NCI-H748 (cell line): ENCODE measurements at regions not wholly inside any gene's neighbourhood (a gene's known extent, or its start where the extent isn't known, plus 50 kb on each side); places are given as distances from the start of the nearest gene placed in this dataset.
"Not testable (repeated sequence)": the region's sequence is repeated elsewhere in the genome, so short reads cannot be mapped to it uniquely, and the experiment has no call there.

Experiments used
- DNase-seq: peaks from one replicate; lab custom pipeline; 2025; ENCODE audit not compliant: unreplicated experiment; lab: John Stamatoyannopoulos, UW

- no peak for DNase-seq
Measured at GRCh38 chr3:169029674-169030285, 633.7 kb downstream of the MECOM start.

DNA sequence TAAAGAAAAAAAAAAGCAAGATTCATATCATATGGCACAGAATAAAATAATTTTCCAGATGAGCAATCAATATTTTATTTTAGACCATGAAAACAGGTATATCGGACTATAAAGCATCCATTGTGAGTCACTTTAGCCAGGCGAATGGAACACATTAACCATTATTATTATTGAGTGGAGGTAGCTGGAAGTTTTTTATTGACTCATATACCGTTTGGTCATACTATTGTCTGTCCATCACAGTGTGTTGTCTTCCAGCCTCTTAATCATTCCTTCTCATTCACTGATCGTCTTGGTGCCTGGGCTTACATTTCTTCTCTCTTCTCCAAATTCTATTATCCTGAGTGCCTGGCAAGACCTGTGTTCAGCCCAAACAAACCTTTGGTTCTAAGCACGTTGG, 634.8 kb downstream of the MECOM start:
- no peak for DNase-seq

GRCh38 chr3:169026543-169027182, 636.8 kb downstream of the MECOM start:
- no peak for DNase-seq

- DNase-seq, result no peak
Measured at GRCh38 chr3:169022457-169022856, 641.1 kb downstream of the MECOM start.

DNA sequence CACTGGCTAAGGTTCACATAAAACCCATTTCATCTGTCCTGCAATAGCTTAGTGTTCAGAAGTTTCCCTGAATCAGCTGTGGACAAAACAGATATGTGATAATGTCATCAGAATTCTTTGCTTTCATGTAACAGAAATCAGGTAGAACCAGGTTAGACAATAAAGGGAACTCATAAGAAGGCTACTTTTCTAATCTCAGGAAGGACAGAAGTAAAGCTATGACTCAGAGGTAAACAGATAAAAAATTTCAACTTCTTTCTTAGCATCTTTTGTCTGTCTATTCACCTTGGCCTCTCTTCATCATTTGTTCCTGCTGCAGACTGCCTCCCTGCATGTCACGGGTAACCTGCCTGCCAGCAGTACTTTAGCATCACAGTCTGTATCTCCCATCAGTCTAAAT, 643.1 kb downstream of the MECOM start:
- no peak for DNase-seq

- no peak for DNase-seq
Measured at GRCh38 chr3:169009453-169009852, 654.1 kb downstream of the MECOM start.

DNA sequence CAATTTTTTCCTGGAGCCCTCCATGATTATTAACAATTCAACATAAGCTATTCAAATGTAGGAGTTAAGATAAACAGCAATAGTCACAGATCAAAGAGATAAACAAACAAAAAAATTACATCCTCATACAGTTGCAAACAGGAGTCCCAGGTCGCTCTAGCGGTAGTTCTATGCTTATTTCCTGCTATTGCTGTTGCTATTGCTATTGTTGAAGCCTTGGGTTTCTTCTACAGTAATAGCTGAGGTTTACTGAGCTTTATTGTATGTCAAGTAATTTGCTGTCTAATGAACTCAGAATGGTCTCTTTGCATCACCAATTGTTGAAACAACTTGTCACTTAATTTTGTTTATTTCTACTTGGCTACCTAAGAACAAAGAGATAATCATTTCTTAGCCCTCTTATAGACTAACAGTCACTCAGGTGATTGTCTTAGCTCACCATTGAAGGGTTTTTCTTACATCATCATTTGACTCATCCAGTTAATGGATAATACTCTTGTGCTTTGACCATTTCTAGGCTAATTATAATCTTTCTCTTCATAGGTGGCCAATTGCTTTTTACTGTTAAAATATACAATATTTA, 654.6 kb downstream of the MECOM start:
- DNase-seq, result no peak

GRCh38 chr3:169007145-169007544, 656.4 kb downstream of the MECOM start:
- no peak for DNase-seq

DNA sequence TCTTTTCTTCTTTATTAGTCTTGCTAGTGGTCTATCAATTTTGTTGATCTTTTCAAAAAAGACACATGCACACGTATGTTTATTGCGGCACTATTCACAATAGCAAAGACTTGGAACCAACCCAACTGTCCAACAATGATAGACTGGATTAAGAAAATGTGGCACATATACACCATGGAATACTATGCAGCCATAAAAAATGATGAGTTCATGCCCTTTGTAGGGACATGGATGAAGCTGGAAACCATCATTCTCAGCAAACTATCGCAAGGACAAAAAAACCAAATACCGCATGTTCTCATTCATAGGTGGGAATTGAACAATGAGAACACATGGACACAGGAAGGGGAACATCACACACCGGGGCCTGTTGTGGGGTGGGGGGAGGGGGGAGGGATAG, 657.1 kb downstream of the MECOM start:
- DNase-seq, result not testable (repeated sequence)

- peak; percentile 90 for DNase-seq
Measured at GRCh38 chr3:169002689-169003088, 660.8 kb downstream of the MECOM start.

GRCh38 chr3:168998792-168999191, 664.7 kb downstream of the MECOM start:
- no peak for DNase-seq

DNA sequence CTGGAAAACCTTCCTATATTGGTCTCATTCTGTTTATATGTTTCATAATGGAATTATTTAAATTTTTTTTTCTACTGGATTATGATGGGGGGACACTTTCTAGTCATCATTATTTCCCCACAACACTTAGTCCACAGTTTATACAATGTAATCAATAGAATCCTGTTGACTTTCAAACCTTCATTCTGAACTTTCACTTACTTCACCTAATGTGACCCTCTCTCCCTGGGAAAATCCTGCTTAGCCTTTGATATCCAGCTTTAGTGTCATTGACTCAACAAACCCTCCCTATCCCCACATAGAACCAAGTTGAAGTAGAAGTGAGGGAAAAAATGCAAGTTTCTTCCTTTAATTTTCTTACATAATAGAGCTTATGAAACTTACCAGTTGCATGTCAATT, 666.0 kb downstream of the MECOM start:
- DNase-seq, result no peak

DNA sequence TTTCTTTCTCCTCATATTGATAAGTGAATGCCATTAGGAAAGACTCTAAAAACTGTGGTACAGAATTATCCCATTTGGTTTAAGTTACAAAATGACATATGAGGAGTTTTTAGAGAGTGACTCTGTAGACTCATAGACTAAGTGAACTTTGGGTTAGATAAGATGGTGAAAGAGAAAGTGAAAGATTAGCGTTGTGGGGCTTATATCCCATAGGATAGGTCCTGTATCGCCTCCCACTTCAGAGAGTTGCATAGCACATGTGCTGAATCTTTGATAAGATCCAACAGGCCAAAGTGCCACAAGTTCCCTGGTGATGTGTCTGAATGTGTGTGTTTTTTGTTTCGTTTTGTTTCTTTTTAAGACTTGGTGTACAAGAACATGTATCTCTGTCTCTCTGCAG, 666.9 kb downstream of the MECOM start:
- DNase-seq, result no peak

DNA sequence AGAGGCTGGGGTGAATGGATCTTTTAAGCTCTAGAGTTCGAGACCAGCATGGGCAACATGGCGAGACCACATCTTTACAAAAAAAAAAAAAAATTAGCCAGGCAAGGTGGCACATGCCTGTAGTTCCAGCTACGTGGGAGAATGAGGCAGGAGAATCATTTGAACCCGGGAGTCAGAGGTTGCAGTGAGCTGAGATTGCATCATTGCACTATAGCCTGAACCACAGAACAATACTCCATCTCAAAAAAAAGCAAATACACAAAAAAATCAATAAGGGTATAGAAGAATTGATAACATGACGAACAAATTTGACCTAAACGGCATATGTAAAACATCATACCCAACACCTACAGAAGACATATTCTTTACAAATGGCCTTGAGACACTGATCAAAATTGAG, 668.4 kb downstream of the MECOM start:
- DNase-seq, result no peak

DNA sequence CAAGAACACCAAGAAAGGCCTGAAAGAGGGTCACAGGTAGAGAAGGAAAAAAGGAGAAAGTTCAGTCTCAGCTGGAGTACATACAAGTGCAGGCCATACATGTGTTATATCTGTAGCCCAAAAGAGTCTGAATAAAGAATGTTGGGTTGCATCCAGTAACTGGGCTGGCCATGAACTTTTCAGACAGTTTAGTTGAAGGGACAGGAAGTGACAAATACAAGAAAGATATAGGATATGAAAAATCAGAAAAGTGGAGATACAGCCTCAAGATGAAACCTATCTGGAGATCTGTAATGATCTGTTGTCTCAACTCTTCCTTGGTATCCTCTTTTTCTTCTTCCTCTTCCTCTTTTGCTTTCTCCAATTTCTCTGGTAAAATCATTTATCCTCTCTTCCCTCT, 671.7 kb downstream of the MECOM start:
- no peak for DNase-seq

DNA sequence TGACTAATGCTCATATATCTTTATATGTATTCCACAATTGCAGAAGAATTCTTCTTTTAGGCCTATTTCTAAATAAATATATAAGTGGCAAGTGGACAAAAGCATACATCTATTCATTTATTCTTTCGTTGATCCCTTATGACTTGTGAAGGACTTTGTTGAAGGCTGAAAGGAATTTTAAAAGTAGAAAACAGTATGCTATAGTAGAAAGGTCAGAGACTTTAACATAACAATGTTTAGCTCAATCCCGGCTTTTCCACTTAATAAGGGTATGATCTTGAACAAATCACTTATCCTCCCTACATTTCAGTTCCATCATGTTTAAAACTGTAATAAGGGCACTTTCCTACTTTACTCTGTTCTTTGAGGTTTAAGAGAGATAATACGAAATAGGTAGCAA, 672.9 kb downstream of the MECOM start:
- no peak for DNase-seq

DNA sequence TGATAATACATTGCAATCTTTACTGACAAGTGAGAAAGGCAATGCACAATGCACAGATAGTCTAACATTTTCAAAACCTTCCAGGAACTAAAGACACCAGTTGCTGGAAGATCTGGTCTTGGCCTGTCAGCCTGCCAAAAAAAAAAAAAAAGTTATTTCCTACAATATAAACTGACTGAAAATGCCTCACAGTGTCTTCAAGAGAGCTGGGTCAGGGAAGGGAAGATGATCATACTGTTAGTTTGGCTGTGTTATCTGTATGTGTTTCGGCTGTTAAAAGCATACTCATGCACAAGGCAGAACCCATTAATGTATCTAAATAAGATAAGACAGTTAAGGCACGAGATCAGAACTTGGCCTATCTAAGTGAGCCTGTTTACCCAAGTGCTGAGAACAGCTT, 673.4 kb downstream of the MECOM start:
- DNase-seq, result no peak

- DNase-seq, result no peak
Measured at GRCh38 chr3:168989396-168989795, 674.1 kb downstream of the MECOM start.

DNA sequence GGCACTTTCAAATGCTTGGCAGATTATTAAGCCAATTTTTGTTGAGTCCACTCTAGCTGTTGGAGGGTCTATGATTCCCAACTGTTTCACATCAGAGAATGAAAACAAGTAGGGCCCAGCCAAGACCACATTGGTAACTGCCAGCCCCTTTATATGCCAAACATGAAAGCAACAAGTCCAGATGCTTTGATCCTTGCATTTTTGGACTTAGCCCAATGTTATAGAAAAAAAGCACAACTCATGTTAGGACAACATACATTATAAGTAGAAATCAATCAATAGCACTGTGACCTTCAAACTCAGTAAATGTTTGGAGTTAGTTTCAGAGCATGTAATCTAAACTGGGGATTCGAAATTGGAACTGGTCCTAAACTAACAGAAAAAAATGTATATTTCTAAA, 674.7 kb downstream of the MECOM start:
- no peak for DNase-seq

- no peak for DNase-seq
Measured at GRCh38 chr3:168984872-168985271, 678.6 kb downstream of the MECOM start.

- DNase-seq, result no peak
Measured at GRCh38 chr3:168983046-168983445, 680.5 kb downstream of the MECOM start.

GRCh38 chr3:168981396-168981795, 682.1 kb downstream of the MECOM start:
- DNase-seq, result no peak
